ENCODE measurements at regions not wholly inside any gene's neighbourhood (a gene's known extent, or its start where the extent isn't known, plus 50 kb on each side); places are given as distances from the start of the nearest gene placed in this dataset.

GRCh38 chr6:14727494-14728395 lies 518.1 kb upstream of the JARID2 start:
- DNase-seq: no peak

DNA sequence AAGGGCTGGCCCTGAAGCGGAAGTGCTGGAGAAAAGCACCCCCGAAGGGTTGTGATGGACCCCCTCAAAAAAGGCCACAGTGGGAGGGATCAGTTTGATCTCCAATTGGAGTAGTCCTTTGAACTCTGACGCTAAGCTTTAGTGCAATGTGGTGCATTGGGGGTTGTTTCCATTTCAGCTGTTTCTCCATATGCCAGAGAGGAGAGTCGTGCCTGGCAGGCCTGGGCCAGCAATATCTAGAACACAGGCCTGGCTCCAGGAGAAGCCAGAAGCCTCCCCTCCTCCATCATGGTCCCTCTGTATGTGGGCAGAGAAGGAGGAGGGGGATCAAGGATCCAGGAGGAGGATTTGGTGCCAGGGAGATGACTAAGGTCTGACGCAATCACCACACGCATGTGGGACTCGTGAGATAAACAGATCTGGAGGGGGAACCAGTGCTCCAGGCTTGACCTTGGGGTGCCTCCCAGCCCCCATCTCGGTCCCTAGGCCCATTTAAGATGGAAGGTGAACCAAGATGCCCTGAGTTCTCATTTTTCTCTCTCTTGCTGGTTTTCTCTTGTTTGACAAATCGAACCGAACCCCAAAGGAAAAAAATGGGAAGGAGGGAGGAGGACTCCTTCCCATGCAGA lies 517.4 kb upstream of the JARID2 start:
- DNase-seq: no peak

GRCh38 chr6:14729129-14729871 lies 516.6 kb upstream of the JARID2 start:
- DNase-seq: no peak

- DNase-seq: no peak
Measured at GRCh38 chr6:14730654-14731053, 515.2 kb upstream of the JARID2 start.

- no peak for DNase-seq
Measured at GRCh38 chr6:14731611-14732010, 514.3 kb upstream of the JARID2 start.

DNA sequence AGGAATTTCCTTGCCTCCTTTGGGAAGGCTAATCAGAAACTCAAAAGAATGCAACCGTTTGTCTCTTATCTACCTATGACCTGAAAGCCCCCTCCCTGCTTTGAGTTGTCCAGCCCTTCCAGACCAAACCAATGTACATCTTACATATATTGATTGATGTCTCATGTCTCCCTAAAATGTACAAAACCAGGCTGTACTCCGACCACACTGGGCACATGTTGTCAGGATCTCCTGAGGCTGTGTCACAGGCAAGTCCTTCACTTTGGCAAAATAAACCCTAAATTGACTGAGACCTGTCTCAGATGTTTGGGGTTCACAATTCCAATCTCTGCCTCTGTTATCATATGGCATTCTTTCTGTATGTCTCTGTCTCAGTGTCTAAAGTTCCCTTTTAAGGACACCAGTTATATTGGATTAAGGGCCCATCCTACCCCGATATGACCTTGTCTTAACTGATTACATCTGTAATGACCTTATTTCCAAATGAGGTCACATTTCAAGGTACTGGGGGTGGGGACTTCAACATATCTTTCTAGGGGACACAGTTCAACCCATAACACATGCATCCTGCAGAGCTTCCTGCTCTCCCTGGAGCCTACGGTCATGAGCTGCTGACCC lies 513.5 kb upstream of the JARID2 start:
- DNase-seq: no peak

GRCh38 chr6:14732844-14733757 lies 512.8 kb upstream of the JARID2 start:
- DNase-seq: no peak

GRCh38 chr6:14734052-14734415 lies 511.8 kb upstream of the JARID2 start:
- DNase-seq: no peak

DNA sequence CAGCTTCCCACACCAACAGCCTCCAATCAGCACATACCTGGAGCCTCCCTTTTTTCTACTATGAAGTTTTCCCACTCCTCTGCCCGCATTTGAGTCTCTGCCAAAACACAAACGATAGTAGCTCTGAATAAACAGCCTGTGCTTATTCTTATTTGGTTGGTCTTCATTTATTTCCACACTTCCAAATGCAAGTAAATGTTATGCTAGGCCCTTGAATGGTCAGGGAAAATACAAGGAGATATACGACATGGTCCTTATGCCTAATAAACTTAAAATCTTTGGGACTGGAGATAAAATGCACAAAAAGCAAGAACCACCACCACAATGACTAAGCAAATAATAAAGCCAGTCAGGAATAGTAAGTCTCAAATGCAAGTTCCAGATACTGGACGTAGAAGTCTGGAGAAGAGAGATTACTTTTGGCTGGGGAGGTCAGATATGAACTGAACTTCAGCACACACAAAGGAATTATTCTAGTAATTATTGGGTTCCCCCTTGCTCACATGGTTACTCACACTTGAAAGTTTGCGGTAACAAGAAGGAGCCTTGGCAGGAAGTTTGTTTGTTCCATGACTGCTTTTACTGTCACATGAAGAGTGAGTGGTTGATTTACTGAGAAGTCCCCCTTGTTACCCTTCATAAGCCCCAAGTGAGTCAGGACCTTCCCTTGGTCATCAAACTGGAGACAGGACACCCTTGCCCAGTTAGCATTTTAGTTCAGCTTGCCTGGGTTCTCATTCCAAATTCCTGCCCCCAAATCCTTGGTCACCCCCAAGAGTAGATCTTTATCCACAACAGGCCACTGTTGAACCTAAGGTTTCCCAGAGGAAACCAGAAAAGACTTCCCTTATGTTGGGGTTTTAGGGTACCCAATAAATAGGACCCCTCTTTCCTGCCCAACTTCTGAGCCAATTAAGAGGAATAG lies 511.2 kb upstream of the JARID2 start:
- DNase-seq: no peak

DNA sequence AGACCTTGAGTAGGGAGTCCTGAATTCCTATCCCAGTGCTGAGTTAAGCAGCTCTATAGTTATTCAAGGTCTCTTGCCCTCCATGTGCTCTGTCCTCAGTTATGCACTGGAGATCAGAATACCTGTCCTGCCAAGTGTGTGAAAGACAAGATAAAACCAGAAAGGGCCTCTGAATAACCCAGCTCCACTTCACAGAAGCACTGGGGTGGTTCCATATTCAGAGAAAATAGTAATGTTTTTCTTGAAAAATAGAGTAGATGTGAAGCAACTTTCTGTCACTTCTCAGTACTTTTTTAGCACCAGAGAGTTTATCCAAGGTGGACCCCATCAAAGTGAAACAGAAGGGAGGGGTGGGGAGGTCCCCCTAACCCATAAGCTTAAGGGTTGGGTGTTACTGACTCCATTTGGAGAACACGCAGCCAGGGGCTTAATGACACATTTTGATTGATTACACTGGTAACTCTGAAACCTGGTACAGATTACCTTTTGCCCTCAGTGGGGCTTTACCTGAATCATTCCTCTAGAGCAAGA lies 509.8 kb upstream of the JARID2 start:
- DNase-seq: no peak

GRCh38 chr6:14736554-14736953 lies 509.3 kb upstream of the JARID2 start:
- DNase-seq: no peak

DNA sequence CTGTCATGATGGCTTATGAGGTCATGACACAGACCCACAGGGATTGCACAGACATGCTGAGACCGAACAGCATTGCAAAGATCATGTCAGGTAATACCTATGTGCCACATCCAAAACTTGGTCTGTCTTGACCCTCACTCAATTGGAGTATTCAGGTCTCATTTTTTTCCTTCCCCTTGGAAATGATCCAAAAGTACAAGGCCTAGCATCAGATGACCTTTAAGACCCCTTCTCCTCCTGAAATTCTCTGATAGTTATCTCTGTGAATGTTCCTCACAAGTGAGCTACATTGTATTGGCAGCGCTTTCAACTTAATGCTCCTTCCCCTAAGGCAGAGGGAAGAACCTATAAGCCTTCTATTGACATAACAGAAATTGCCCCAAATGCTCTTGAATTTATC lies 507.4 kb upstream of the JARID2 start:
- DNase-seq: no peak

GRCh38 chr6:14738933-14739332 lies 506.9 kb upstream of the JARID2 start:
- no peak for DNase-seq

GRCh38 chr6:14739827-14740226 lies 506.0 kb upstream of the JARID2 start:
- DNase-seq: no peak

DNA sequence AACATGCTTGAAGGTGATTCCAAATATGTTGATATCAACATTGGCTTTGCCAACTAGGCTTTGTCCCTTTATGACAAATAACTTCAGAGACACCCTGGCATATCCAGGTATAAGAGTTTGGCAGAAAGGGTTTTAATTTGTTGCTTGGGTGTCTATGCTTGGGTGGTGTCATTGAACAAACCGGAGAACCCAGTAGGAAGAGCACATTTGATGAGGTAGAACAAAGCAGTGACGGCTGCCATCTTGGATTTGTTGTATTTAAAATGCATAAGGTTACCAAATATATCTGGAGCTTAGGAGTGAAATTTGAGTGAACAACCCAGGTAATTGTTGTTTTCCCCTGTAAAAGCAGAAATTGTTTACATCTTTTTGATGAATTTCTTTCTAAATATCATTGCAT lies 503.7 kb upstream of the JARID2 start:
- no peak for DNase-seq

DNA sequence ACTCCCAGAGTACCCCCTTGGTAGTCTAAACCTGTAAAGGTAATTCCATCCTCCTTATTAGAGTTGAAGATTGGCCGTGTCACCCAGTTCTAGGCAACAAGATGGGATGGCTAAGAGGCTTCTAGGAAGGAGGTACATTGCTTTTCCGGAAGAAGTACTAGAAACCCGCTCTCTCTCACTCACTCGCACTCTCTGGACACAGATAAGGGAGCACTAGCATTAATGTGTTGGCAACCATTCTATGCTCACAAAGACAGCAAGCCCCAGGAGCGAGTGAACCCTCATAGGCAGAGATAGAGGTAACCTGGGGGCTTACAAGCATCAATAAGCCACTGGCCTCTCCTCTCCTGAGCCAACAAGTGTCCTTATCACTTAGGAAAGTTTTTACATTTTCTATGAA lies 503.2 kb upstream of the JARID2 start:
- DNase-seq: no peak

- no peak for DNase-seq
Measured at GRCh38 chr6:14743144-14743473, 502.8 kb upstream of the JARID2 start.

GRCh38 chr6:14743474-14744211 lies 502.2 kb upstream of the JARID2 start:
- DNase-seq: no peak

GRCh38 chr6:14744212-14744556 lies 501.7 kb upstream of the JARID2 start:
- no peak for DNase-seq

DNA sequence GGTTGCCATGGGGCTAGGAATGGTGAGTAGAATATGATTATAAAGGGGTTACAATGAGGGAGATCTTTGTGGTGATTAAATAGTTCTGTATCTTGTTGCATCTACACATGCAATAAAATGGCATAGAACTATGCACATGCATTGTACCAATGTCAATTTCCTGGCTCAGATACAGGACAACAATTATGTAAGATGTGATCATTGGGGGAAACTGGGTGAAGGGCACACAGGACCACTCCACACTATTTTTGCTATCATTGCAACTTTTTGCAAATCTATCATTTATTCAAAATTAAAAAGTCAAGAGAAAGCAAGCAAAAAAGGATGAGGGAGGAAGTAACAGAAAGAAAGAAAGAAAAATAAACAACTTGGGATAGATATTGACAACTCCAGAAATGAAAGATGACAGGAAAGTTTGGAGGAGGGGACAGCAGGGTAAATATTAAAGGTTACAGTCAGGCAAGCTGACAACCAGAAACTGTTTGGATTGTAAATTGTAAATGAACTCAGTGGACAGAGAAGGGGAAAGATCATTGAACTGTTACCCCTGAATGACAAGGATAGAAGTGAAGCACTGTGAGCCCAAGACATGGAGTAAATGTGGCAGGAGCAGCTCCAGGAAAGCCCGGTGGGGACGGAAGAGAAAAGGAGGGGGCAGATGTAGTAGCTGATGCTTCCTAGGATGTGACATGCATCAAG lies 499.6 kb upstream of the JARID2 start:
- no peak for DNase-seq
